GM12892 (cell line): ENCODE measurements at regions not wholly inside any gene's neighbourhood (a gene's known extent, or its start where the extent isn't known, plus 50 kb on each side); places are given as distances from the start of the nearest gene placed in this dataset.

Experiments used
- DNase-seq: peaks from one replicate; pipeline ENCODE4 v3.0.0; 2011; ENCODE audit not compliant: insufficient read length
- FAIRE-seq: peaks from 2 replicates; lab custom pipeline; 2011; peaks lifted over from hg19 to GRCh38; lab: Jason Lieb, UNC
- POLR2A ChIP-seq: IDR thresholded peaks from 2 replicates; pipeline ENCODE4 v1.6.1; 2011; ENCODE audit warnings: low read depth, low read length, control low read depth
- POLR2AphosphoS5 ChIP-seq: IDR thresholded peaks from 2 replicates; pipeline ENCODE4 v1.6.1; 2011; ENCODE audit warnings: low read depth, low read length, control low read depth
- TAF1 ChIP-seq: IDR thresholded peaks from 2 replicates; pipeline ENCODE4 v1.6.1; 2011; ENCODE audit warnings: low read depth, mild to moderate bottlenecking, control low read depth, low read length, borderline replicate concordance

- FAIRE-seq (no peak), DNase-seq (no peak)
- TF ChIP-seq POLR2A: no peak
- no peak for TF ChIP-seq POLR2AphosphoS5
- TF ChIP-seq TAF1: no peak
Observed at GRCh38 chr2:9156483-9156882, 50.1 kb upstream of the ASAP2 start.

GRCh38 chr2:9154061-9154460, 52.6 kb upstream of the ASAP2 start:
- DNase-seq (no peak), FAIRE-seq (no peak)
- TF ChIP-seq POLR2AphosphoS5 (no peak), POLR2A (no peak), TAF1 (no peak)

- FAIRE-seq (no peak), DNase-seq (no peak)
- TF ChIP-seq POLR2AphosphoS5: no peak
Observed at GRCh38 chr2:9153643-9153980, 53.0 kb upstream of the ASAP2 start.

- TF ChIP-seq POLR2AphosphoS5 (no peak), TAF1 (no peak), POLR2A (no peak)
- DNase-seq (no peak), FAIRE-seq (no peak)
Observed at GRCh38 chr2:9152975-9153642, 53.5 kb upstream of the ASAP2 start.

GRCh38 chr2:9150906-9151305, 55.7 kb upstream of the ASAP2 start:
- TF ChIP-seq POLR2AphosphoS5 (no peak), TAF1 (no peak), POLR2A (no peak)
- FAIRE-seq: no peak

GRCh38 chr2:9150568-9150900, 56.1 kb upstream of the ASAP2 start:
- no peak for TF ChIP-seq POLR2AphosphoS5
- TF ChIP-seq POLR2A: no peak
- TF ChIP-seq TAF1: no peak
- no peak for FAIRE-seq
- no peak for DNase-seq

More at GRCh38 chr2:9150906-9151305, 55.7 kb upstream of the ASAP2 start:
- no peak for DNase-seq

GRCh38 chr2:9149726-9150567, 56.7 kb upstream of the ASAP2 start:
- no peak for FAIRE-seq
- no peak for TF ChIP-seq POLR2A
- no peak for TF ChIP-seq TAF1
- TF ChIP-seq POLR2AphosphoS5: no peak

GRCh38 chr2:9149388-9149660, 57.3 kb upstream of the ASAP2 start:
- no peak for TF ChIP-seq POLR2AphosphoS5
- no peak for TF ChIP-seq POLR2A
- TF ChIP-seq TAF1: no peak
- DNase-seq (no peak), FAIRE-seq (no peak)

More at GRCh38 chr2:9149726-9150567, 56.7 kb upstream of the ASAP2 start:
- no peak for DNase-seq

GRCh38 chr2:9146646-9147045, 60.0 kb upstream of the ASAP2 start:
- no peak for FAIRE-seq
- TF ChIP-seq POLR2AphosphoS5: no peak
- no peak for TF ChIP-seq TAF1
- no peak for DNase-seq

GRCh38 chr2:9145752-9146430, 60.7 kb upstream of the ASAP2 start:
- DNase-seq: no peak
- TF ChIP-seq TAF1 (no peak), POLR2AphosphoS5 (no peak), POLR2A (no peak)
- FAIRE-seq: no peak

GRCh38 chr2:9145109-9145751, 61.4 kb upstream of the ASAP2 start:
- no peak for DNase-seq
- TF ChIP-seq POLR2A: no peak
- TF ChIP-seq POLR2AphosphoS5: no peak
- TF ChIP-seq TAF1: no peak

More at GRCh38 chr2:9145109-9145751, 61.4 kb upstream of the ASAP2 start:
- no peak for FAIRE-seq
